HL-60 (cell line): ENCODE measurements at regions not wholly inside any gene's neighbourhood (a gene's known extent, or its start where the extent isn't known, plus 50 kb on each side); places are given as distances from the start of the nearest gene placed in this dataset.

Source experiments
- CTCF ChIP-seq: IDR thresholded peaks from one replicate; pipeline ENCODE4 v1.5.1; 2011; ENCODE audit warnings: low read length, control low read depth, inconsistent platforms; ENCODE audit not compliant: insufficient read depth
- GABPA ChIP-seq: IDR thresholded peaks from 2 replicates; pipeline ENCODE4 v1.6.1; 2012; ENCODE audit warnings: low read depth
- TF ChIP-seq, protein P1 (sequence below): IDR thresholded peaks from 2 replicates; pipeline ENCODE4 v1.6.1; 2012; ENCODE audit warnings: low read depth; ENCODE audit not compliant: insufficient replicate concordance

GRCh38 chr1:112169517-112169916, 180.0 kb upstream of the KCND3 start:
- TF ChIP-seq CTCF (no peak), GABPA (no peak)
- TF ChIP-seq, protein P1, sequence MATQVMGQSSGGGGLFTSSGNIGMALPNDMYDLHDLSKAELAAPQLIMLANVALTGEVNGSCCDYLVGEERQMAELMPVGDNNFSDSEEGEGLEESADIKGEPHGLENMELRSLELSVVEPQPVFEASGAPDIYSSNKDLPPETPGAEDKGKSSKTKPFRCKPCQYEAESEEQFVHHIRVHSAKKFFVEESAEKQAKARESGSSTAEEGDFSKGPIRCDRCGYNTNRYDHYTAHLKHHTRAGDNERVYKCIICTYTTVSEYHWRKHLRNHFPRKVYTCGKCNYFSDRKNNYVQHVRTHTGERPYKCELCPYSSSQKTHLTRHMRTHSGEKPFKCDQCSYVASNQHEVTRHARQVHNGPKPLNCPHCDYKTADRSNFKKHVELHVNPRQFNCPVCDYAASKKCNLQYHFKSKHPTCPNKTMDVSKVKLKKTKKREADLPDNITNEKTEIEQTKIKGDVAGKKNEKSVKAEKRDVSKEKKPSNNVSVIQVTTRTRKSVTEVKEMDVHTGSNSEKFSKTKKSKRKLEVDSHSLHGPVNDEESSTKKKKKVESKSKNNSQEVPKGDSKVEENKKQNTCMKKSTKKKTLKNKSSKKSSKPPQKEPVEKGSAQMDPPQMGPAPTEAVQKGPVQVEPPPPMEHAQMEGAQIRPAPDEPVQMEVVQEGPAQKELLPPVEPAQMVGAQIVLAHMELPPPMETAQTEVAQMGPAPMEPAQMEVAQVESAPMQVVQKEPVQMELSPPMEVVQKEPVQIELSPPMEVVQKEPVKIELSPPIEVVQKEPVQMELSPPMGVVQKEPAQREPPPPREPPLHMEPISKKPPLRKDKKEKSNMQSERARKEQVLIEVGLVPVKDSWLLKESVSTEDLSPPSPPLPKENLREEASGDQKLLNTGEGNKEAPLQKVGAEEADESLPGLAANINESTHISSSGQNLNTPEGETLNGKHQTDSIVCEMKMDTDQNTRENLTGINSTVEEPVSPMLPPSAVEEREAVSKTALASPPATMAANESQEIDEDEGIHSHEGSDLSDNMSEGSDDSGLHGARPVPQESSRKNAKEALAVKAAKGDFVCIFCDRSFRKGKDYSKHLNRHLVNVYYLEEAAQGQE: no peak
